Neural cell (in vitro differentiated cells): ENCODE measurements at regions not wholly inside any gene's neighbourhood (a gene's known extent, or its start where the extent isn't known, plus 50 kb on each side); places are given as distances from the start of the nearest gene placed in this dataset.
A peak's percentile ranks its signal among the peaks of the same experiment; 100 is the strongest.

Experiments
- H2AFZ ChIP-seq: fragments of 200-600, 300-800 bp; sonication (generic), shearing (Covaris generic); 2 replicates; pipeline ENCODE4 v1.6.0; 2014; ENCODE audit warnings: low read depth, mild to moderate bottlenecking, antibody characterized with exemption, low read length, moderate library complexity
- H3F3A ChIP-seq: fragments of 200-600 bp; shearing (Covaris generic); 2 replicates; pipeline ENCODE4 v1.6.1; 2016; ENCODE audit warnings: mild to moderate bottlenecking, moderate library complexity, mixed read lengths, antibody characterized with exemption, low read length; ENCODE audit not compliant: insufficient read depth, poor library complexity, severe bottlenecking
- H3K27ac ChIP-seq: fragments of 200-600, 300-800 bp; sonication (generic), shearing (Covaris generic); 2 replicates; pipeline ENCODE4 v1.5.1; 2014; ENCODE audit warnings: mild to moderate bottlenecking, low read length, moderate library complexity
- H3K27me3 ChIP-seq: fragments of 300-800, 200-600 bp; sonication (generic), shearing (Covaris generic); 2 replicates; pipeline ENCODE4 v1.6.0; 2014; ENCODE audit warnings: mild to moderate bottlenecking, low read depth, low read length, moderate library complexity; ENCODE audit not compliant: insufficient read depth
- H3K36me3 ChIP-seq: fragments of 300-800, 200-600 bp; sonication (generic), shearing (Covaris generic); 2 replicates; pipeline ENCODE4 v1.5.1; 2014; ENCODE audit warnings: mild to moderate bottlenecking, antibody characterized with exemption, low read length, moderate library complexity; ENCODE audit not compliant: insufficient read depth
- H3K4me2 ChIP-seq: fragments of 300-800, 200-600 bp; sonication (generic), shearing (Covaris generic); 2 replicates; pipeline ENCODE4 v1.6.0; 2014; ENCODE audit warnings: mild to moderate bottlenecking, low read length
- H3K4me3 ChIP-seq: fragments of 300-800, 200-600 bp; sonication (generic), shearing (Covaris generic); 2 replicates; pipeline ENCODE4 v1.5.1; 2014; ENCODE audit warnings: mild to moderate bottlenecking, low read length, moderate library complexity
- H3K79me2 ChIP-seq: fragments of 200-600 bp; shearing (Covaris generic); replicated peaks from 2 replicates; pipeline ENCODE4 v1.6.0; 2014; ENCODE audit warnings: mild to moderate bottlenecking, low read length, moderate library complexity; ENCODE audit not compliant: insufficient read depth
- H3K9ac ChIP-seq: fragments of 300-800, 200-600 bp; sonication (generic), shearing (Covaris generic); 2 replicates; pipeline ENCODE4 v1.6.1; 2016; ENCODE audit warnings: mild to moderate bottlenecking, low read length, mixed read lengths
- H3K9me2 ChIP-seq: fragments of 200-600 bp; shearing (Covaris generic); 2 replicates; pipeline ENCODE4 v1.6.1; 2016; ENCODE audit warnings: mild to moderate bottlenecking, low read length, mixed read lengths; ENCODE audit not compliant: insufficient read depth
- H3K9me3 ChIP-seq: fragments of 200-600, 300-800 bp; sonication (generic), shearing (Covaris generic); 2 replicates; pipeline ENCODE4 v1.6.1; 2016; ENCODE audit warnings: mild to moderate bottlenecking, mixed run types, low read length, moderate library complexity, mixed read lengths
- H4K20me1 ChIP-seq: fragments of 200-600 bp; shearing (Covaris generic); 2 replicates; pipeline ENCODE4 v1.6.1; 2016; ENCODE audit warnings: mild to moderate bottlenecking, mixed run types; ENCODE audit not compliant: insufficient read depth
- EP300 ChIP-seq: fragments of 450-650 bp; conservative IDR thresholded peaks from 2 replicates; pipeline ENCODE4 v1.6.1; 2014; ENCODE audit warnings: antibody characterized with exemption, mild to moderate bottlenecking, moderate library complexity; ENCODE audit not compliant: poor library complexity, severe bottlenecking
- EZH2 ChIP-seq: fragments of 200-600, 300-800 bp; shearing (Covaris generic), sonication (generic); IDR thresholded peaks from 2 replicates; pipeline ENCODE4 v1.6.1; 2014; ENCODE audit warnings: antibody characterized with exemption, low read length, borderline replicate concordance, mild to moderate bottlenecking; ENCODE audit not compliant: insufficient read depth, poor library complexity, severe bottlenecking
- MXI1 ChIP-seq: fragments of 450-650 bp; conservative IDR thresholded peaks from 2 replicates; pipeline ENCODE4 v1.6.1; 2014; ENCODE audit warnings: antibody characterized with exemption, mild to moderate bottlenecking; ENCODE audit not compliant: poor library complexity, severe bottlenecking
- POLR2AphosphoS5 ChIP-seq: IDR thresholded peaks from 2 replicates; pipeline ENCODE4 v1.6.1; 2012
- RAD21 ChIP-seq: fragments of 450-650 bp; conservative IDR thresholded peaks from 2 replicates; pipeline ENCODE4 v1.6.1; 2014; ENCODE audit warnings: antibody characterized with exemption, mild to moderate bottlenecking, moderate library complexity
- SMC3 ChIP-seq: fragments of 450-650 bp; conservative IDR thresholded peaks from 2 replicates; pipeline ENCODE4 v1.6.1; 2014; ENCODE audit warnings: antibody characterized with exemption, mild to moderate bottlenecking, moderate library complexity; ENCODE audit not compliant: poor library complexity
- TAF1 ChIP-seq: IDR thresholded peaks from 2 replicates; pipeline ENCODE4 v1.6.1; 2012; ENCODE audit warnings: low read depth
- TF ChIP-seq, protein P1 (sequence below): IDR thresholded peaks from 2 replicates; pipeline ENCODE4 v1.6.1; 2012; ENCODE audit warnings: borderline replicate concordance
- TF ChIP-seq, protein P2 (sequence below): fragments of 450-650 bp; IDR thresholded peaks from 2 replicates; pipeline ENCODE4 v1.5.1; 2014; ENCODE audit warnings: antibody characterized with exemption, mild to moderate bottlenecking, moderate library complexity; ENCODE audit not compliant: poor library complexity, severe bottlenecking

DNA sequence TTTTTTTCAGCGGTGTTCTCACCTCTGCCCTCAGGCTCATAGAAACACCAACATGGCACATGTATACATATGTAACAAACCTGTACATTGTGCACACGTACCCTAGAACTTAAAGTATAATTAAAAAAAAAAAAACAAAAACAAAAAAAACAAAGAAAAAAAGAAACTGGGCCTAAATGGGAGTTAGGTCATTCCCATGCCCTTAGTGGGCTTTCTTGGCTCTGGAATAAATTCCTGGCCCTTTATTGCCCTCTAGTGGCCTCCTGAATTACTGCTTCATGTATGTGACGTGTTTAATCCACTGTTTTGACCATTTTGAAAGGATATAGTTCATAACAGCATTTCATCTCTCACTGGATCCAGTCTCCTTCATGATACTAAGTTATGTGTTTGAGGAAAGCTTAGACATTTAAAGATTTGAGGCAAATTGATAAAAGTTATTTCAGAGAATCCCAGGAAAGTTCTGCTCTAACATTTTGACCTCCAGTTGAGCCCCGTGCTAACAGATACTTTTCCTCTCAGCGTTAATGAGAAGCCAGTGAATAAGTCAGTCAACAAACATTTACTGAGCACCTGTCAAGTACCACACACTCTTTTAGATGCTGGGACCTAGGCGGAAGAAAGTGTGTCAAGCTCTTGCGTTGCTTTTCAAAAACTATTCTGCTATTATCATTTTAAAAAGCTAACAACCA is 54.7 kb upstream of the SYPL1 start:
- H3K9me2 ChIP-seq, result no peaks in the 10 kb centered on the region

DNA sequence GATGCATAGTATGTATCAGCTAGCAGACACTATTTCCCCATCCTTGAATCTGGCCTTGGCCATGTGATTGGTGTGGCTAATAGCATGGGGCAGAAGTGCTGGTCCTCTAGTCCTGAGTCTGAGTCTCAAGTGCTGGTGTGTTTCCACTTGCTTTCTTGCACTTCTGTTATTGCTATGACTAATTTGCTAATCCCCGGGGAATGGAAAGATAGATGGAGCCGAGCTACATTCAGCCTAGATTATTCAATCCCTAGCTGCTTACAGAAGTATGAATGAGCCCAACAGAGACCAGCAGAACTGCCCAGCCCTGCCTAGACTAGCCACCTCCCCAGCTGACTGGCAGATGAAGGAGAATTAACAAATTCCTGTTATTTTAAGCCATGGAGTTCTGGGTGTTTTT is 53.2 kb upstream of the SYPL1 start:
- no peak overlapping the region for H2AFZ ChIP-seq
- TF ChIP-seq RAD21 (no peak), TAF1 (no peak), MXI1 (no peak), SMC3 (no peak), EP300 (no peak), EZH2 (no peak), POLR2AphosphoS5 (no peak)
- TF ChIP-seq, protein P1, sequence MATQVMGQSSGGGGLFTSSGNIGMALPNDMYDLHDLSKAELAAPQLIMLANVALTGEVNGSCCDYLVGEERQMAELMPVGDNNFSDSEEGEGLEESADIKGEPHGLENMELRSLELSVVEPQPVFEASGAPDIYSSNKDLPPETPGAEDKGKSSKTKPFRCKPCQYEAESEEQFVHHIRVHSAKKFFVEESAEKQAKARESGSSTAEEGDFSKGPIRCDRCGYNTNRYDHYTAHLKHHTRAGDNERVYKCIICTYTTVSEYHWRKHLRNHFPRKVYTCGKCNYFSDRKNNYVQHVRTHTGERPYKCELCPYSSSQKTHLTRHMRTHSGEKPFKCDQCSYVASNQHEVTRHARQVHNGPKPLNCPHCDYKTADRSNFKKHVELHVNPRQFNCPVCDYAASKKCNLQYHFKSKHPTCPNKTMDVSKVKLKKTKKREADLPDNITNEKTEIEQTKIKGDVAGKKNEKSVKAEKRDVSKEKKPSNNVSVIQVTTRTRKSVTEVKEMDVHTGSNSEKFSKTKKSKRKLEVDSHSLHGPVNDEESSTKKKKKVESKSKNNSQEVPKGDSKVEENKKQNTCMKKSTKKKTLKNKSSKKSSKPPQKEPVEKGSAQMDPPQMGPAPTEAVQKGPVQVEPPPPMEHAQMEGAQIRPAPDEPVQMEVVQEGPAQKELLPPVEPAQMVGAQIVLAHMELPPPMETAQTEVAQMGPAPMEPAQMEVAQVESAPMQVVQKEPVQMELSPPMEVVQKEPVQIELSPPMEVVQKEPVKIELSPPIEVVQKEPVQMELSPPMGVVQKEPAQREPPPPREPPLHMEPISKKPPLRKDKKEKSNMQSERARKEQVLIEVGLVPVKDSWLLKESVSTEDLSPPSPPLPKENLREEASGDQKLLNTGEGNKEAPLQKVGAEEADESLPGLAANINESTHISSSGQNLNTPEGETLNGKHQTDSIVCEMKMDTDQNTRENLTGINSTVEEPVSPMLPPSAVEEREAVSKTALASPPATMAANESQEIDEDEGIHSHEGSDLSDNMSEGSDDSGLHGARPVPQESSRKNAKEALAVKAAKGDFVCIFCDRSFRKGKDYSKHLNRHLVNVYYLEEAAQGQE, result no peak
- TF ChIP-seq, protein P2, sequence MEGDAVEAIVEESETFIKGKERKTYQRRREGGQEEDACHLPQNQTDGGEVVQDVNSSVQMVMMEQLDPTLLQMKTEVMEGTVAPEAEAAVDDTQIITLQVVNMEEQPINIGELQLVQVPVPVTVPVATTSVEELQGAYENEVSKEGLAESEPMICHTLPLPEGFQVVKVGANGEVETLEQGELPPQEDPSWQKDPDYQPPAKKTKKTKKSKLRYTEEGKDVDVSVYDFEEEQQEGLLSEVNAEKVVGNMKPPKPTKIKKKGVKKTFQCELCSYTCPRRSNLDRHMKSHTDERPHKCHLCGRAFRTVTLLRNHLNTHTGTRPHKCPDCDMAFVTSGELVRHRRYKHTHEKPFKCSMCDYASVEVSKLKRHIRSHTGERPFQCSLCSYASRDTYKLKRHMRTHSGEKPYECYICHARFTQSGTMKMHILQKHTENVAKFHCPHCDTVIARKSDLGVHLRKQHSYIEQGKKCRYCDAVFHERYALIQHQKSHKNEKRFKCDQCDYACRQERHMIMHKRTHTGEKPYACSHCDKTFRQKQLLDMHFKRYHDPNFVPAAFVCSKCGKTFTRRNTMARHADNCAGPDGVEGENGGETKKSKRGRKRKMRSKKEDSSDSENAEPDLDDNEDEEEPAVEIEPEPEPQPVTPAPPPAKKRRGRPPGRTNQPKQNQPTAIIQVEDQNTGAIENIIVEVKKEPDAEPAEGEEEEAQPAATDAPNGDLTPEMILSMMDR, result no peak
- H3K27me3 ChIP-seq, result no peaks in the 10 kb centered on the region
- H3K79me2 ChIP-seq, result no peaks in the 10 kb centered on the region
- H3K9ac ChIP-seq, result no peak overlapping the region
- no peak overlapping the region for H3K4me2 ChIP-seq
- no peaks in the 10 kb centered on the region for H3K9me3 ChIP-seq
- H4K20me1 ChIP-seq, result no peaks in the 10 kb centered on the region
- no peaks in the 10 kb centered on the region for H3K36me3 ChIP-seq
- H3K9me2 ChIP-seq, result no peaks in the 10 kb centered on the region
- no peak overlapping the region for H3K4me3 ChIP-seq
- no peaks in the 10 kb centered on the region for H3F3A ChIP-seq
- no peak overlapping the region for H3K27ac ChIP-seq

More for the DNA sequence above, 54.7 kb upstream of the SYPL1 start:
- Histone ChIP-seq H3K79me2 (no peaks in the 10 kb centered on the region), H3K4me3 (no peak overlapping the region), H2AFZ (no peak overlapping the region), H3K4me2 (no peak overlapping the region), H3K36me3 (no peaks in the 10 kb centered on the region), H3K27ac (no peak overlapping the region), H3K9me3 (no peaks in the 10 kb centered on the region), H4K20me1 (no peaks in the 10 kb centered on the region), H3K9ac (no peak overlapping the region), H3K27me3 (no peaks in the 10 kb centered on the region), H3F3A (no peaks in the 10 kb centered on the region)
- peak; percentile 80 for TF ChIP-seq RAD21
- no peak for TF ChIP-seq TAF1
- no peak for TF ChIP-seq EZH2
- no peak for TF ChIP-seq MXI1
- TF ChIP-seq, protein P1, result no peak
- peak; percentile 75 for TF ChIP-seq SMC3
- TF ChIP-seq, protein P2, result peak; percentile 85
- no peak for TF ChIP-seq POLR2AphosphoS5
- no peak for TF ChIP-seq EP300
